SK-N-SH (cell line): ENCODE measurements at regions not wholly inside any gene's neighbourhood (a gene's known extent, or its start where the extent isn't known, plus 50 kb on each side); places are given as distances from the start of the nearest gene placed in this dataset.

Source experiments
- CTCF ChIA-PET: fragments of 300-600, 350-600 bp; formaldehyde crosslinking; extraction: SDS; loops from one replicate; lab custom pipeline; 2021; lab: Yijun Ruan, JAX
- POLR2A ChIA-PET: fragments of 350-600 bp; sonication (Branson Sonifier 250); formaldehyde crosslinking; extraction: SDS; loops from one replicate; lab custom pipeline; 2020; ENCODE audit warnings: antibody characterized with exemption, inconsistent platforms; lab: Yijun Ruan, JAX
- DNase-seq: peaks from one replicate; pipeline ENCODE4 v3.0.0; 2012
- H2AFZ ChIP-seq: fragments of 200-600 bp; sonication (generic); 2 replicates; pipeline ENCODE4 v1.8.1; 2016; ENCODE audit warnings: antibody characterized with exemption, mild to moderate bottlenecking, low read depth
- H3F3A ChIP-seq: fragments of 200-600 bp; sonication (generic); replicated peaks from 2 replicates; pipeline ENCODE3; 2016; ENCODE audit warnings: antibody characterized with exemption, mild to moderate bottlenecking; ENCODE audit not compliant: insufficient read depth
- H3K27ac ChIP-seq, 2 experiments: fragments of 200-500 bp in 1 of 2; fragments of 200-600 bp in 1 of 2; sonication (Bioruptor generic) in 1 of 2; sonication (generic), shearing (Covaris generic) in 1 of 2; 2 replicates each; pipeline versions ENCODE4 v1.5.1 to v1.6.1; 2014 to 2016; ENCODE audit warnings: low read depth in 2 of 2, inconsistent platforms in 1 of 2, low read length in 1 of 2, mild to moderate bottlenecking in 1 of 2, mixed read lengths in 1 of 2
- H3K27me3 ChIP-seq: fragments of 200-600 bp; sonication (generic), shearing (Covaris generic); 2 replicates; pipeline ENCODE4 v1.6.1; 2016; ENCODE audit warnings: mixed run types; ENCODE audit not compliant: insufficient read depth
- H3K36me3 ChIP-seq, 2 experiments: fragments of 200-500 bp in 1 of 2; fragments of 200-600 bp in 1 of 2; sonication (Bioruptor generic) in 1 of 2; sonication (generic) in 1 of 2; replicated peaks in 1 of 2; 2 replicates each; pipeline versions ENCODE3 to v1.5.1; 2014 to 2016; ENCODE audit warnings: low read length in 1 of 2, mild to moderate bottlenecking in 1 of 2; ENCODE audit not compliant: insufficient read depth in 2 of 2, control insufficient read depth in 1 of 2
- H3K4me1 ChIP-seq, 2 experiments: fragments of 200-500 bp in 1 of 2; fragments of 200-600 bp in 1 of 2; sonication (Bioruptor generic) in 1 of 2; sonication (generic), shearing (Covaris generic) in 1 of 2; 2 replicates each; pipeline versions ENCODE4 v1.5.1 to v1.6.1; 2014 to 2016; ENCODE audit warnings: low read depth in 1 of 2, low read length in 1 of 2, mixed run types in 1 of 2; ENCODE audit not compliant: insufficient read depth in 2 of 2, control insufficient read depth in 1 of 2
- H3K4me2 ChIP-seq: fragments of 200-600 bp; sonication (generic), shearing (Covaris generic); 2 replicates; pipeline ENCODE4 v1.6.1; 2017; ENCODE audit warnings: mixed run types
- H3K4me3 ChIP-seq, 2 experiments: fragments of 200-500 bp in 1 of 2; fragments of 200-600 bp in 1 of 2; sonication (Bioruptor generic) in 1 of 2; sonication (generic), shearing (Covaris generic) in 1 of 2; 2 replicates each; pipeline versions ENCODE4 v1.5.1 to v1.8.1; 2014 to 2016; ENCODE audit warnings: low read depth in 2 of 2, inconsistent platforms in 1 of 2, low read length in 1 of 2, mild to moderate bottlenecking in 1 of 2, mixed read lengths in 1 of 2, moderate library complexity in 1 of 2
- H3K79me2 ChIP-seq: fragments of 200-600 bp; sonication (generic); 2 replicates; pipeline ENCODE4 v1.8.1; 2017; ENCODE audit warnings: mild to moderate bottlenecking; ENCODE audit not compliant: insufficient read depth
- H3K9ac ChIP-seq: fragments of 200-600 bp; sonication (generic); 2 replicates; pipeline ENCODE4 v1.6.1; 2017; ENCODE audit warnings: mixed run types
- H3K9me2 ChIP-seq: fragments of 200-600 bp; sonication (generic); 2 replicates; pipeline ENCODE4 v1.6.1; 2017; ENCODE audit warnings: mixed run types
- H3K9me3 ChIP-seq: fragments of 200-600 bp; sonication (generic); 2 replicates; pipeline ENCODE4 v1.6.1; 2017; ENCODE audit warnings: mixed run types, mild to moderate bottlenecking, moderate library complexity
- H4K20me1 ChIP-seq: fragments of 200-600 bp; sonication (generic); 2 replicates; pipeline ENCODE4 v1.6.1; 2017; ENCODE audit warnings: mild to moderate bottlenecking, mixed run types; ENCODE audit not compliant: insufficient read depth
- CHD2 ChIP-seq: fragments of 150-350 bp; IDR thresholded peaks from 2 replicates; pipeline ENCODE4 v1.6.1; 2018; ENCODE audit warnings: low read length; ENCODE audit not compliant: partially characterized antibody
- EP300 ChIP-seq, 2 experiments: IDR thresholded peaks; 2 replicates each; pipeline versions ENCODE4 v1.4.0 to v1.6.1; 2012; ENCODE audit warnings: borderline replicate concordance in 1 of 2, low read depth in 1 of 2, low read length in 1 of 2
- EZH2phosphoT487 ChIP-seq: fragments of 200-600 bp; sonication (generic); IDR thresholded peaks from 2 replicates; pipeline ENCODE4 v1.6.1; 2017; ENCODE audit warnings: low read depth, mixed run types, mild to moderate bottlenecking, antibody characterized with exemption, moderate library complexity, borderline replicate concordance
- FOSL2 ChIP-seq: IDR thresholded peaks from 2 replicates; pipeline ENCODE4 v1.4.0; 2012; ENCODE audit warnings: low read depth, mild to moderate bottlenecking, moderate library complexity, borderline replicate concordance
- FOXJ3 ChIP-seq: sonication (generic); formaldehyde crosslinking; IDR thresholded peaks from 2 replicates; pipeline ENCODE4 v1.5.1; 2020; ENCODE audit warnings: mild to moderate bottlenecking, missing genetic modification reagents
- JUND ChIP-seq: IDR thresholded peaks from 2 replicates; pipeline ENCODE4 v1.4.0; 2012
- MXI1 ChIP-seq: IDR thresholded peaks from 2 replicates; pipeline ENCODE4 v1.6.1; 2012; ENCODE audit warnings: mild to moderate bottlenecking, low read depth, low read length, improper control_type of control experiment
- NRF1 ChIP-seq: IDR thresholded peaks from 2 replicates; pipeline ENCODE4 v1.6.1; 2012; ENCODE audit warnings: low read depth, mild to moderate bottlenecking, low read length
- POLR2AphosphoS5 ChIP-seq: IDR thresholded peaks from 2 replicates; pipeline ENCODE4 v1.6.1; 2012; ENCODE audit warnings: low read depth, low read length
- RAD21 ChIP-seq: IDR thresholded peaks from 2 replicates; pipeline ENCODE4 v1.6.1; 2012; ENCODE audit warnings: mild to moderate bottlenecking, low read length
- RCOR1 ChIP-seq: fragments of 150-350 bp; IDR thresholded peaks from 2 replicates; pipeline ENCODE4 v1.6.1; 2017; ENCODE audit warnings: antibody characterized with exemption, low read length
- RFX5 ChIP-seq: IDR thresholded peaks from 2 replicates; pipeline ENCODE4 v1.6.1; 2012; ENCODE audit warnings: mild to moderate bottlenecking, improper control_type of control experiment, low read length
- RXRA ChIP-seq: IDR thresholded peaks from 2 replicates; pipeline ENCODE4 v1.4.0; 2012; ENCODE audit warnings: low read depth, mild to moderate bottlenecking, borderline replicate concordance
- SIN3A ChIP-seq: IDR thresholded peaks from 2 replicates; pipeline ENCODE4 v1.6.1; 2012; ENCODE audit warnings: low read depth, mild to moderate bottlenecking, low read length, moderate library complexity, borderline replicate concordance
- YY1 ChIP-seq: IDR thresholded peaks from 2 replicates; pipeline ENCODE4 v1.4.0; 2012; ENCODE audit warnings: low read depth, mild to moderate bottlenecking
- WGBS: methylation state at CpG from one replicate; pipeline ENCODE4 v1.1.6; 2017; ENCODE audit warnings: low lambda C conversion rate; 5-methylcytosine and 5-hydroxymethylcytosine counted together
- TF ChIP-seq, protein P1 (sequence below): fragments of 150-350 bp; IDR thresholded peaks from 2 replicates; pipeline ENCODE4 v1.6.1; 2016; ENCODE audit warnings: mild to moderate bottlenecking, low read depth, low read length
- TF ChIP-seq, protein P2 (sequence below): IDR thresholded peaks from 2 replicates; pipeline ENCODE4 v1.4.0; 2012; ENCODE audit warnings: low read depth, borderline replicate concordance
- TF ChIP-seq, protein P3 (sequence below): fragments of 200-600 bp; sonication (generic); IDR thresholded peaks from 2 replicates; pipeline ENCODE4 v1.6.1; 2017; ENCODE audit warnings: antibody characterized with exemption, mild to moderate bottlenecking, moderate library complexity

DNA sequence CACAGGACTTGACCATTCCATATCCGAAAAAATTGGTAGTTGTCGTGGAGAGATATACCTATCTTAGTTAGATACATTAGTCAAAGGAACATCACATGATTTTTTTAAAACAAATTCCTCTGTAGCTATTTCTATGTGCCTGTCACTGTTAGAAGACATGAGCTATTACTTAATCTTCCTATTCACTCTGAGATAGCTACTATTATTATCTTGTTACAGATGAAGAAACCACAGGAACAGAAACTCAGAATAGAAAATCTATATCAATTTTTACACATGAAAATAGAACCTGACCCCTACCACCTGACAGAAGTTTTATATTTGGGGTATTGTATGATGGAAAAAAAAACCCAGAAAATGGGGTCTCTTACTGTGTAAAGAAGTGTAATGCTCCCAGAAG, 68.9 kb upstream of the TDRD3 start (continued):
- TF ChIP-seq MXI1 = no peak
- TF ChIP-seq JUND = no peak
- no peak for TF ChIP-seq RXRA
- TF ChIP-seq RCOR1 = no peak
- TF ChIP-seq, protein P1, sequence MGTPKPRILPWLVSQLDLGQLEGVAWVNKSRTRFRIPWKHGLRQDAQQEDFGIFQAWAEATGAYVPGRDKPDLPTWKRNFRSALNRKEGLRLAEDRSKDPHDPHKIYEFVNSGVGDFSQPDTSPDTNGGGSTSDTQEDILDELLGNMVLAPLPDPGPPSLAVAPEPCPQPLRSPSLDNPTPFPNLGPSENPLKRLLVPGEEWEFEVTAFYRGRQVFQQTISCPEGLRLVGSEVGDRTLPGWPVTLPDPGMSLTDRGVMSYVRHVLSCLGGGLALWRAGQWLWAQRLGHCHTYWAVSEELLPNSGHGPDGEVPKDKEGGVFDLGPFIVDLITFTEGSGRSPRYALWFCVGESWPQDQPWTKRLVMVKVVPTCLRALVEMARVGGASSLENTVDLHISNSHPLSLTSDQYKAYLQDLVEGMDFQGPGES = no peak

DNA sequence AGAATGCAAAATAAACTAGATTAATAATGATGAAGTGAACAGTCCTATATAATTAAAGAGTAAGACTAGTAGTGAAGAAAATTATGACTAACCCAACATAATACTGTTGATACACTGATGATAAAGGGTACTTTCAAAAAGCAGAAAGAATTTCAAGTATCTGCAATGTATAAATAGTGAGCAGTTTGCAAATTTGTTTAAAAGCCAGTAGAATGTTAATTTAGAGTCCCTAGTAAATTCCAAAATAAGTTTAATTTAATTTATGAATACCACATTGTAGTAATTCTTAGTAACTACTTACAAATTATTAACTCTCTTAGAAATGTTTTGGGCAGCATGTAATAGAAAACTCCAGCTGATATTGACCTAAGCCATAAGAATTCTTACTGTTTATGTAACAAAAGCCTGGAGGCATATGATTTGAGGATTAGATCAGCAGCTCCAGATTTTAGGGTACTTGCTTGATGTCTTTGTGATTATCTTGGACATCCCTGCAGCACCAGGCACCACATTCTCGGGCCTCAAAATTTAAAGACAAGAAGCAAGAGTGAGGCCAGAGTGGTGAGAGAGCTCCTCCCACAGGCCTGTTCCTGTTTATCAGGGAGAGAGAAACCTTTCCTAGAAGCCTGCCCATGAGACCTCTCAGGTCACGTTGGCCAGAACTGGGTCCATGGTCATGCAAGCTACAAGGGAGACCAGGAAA, 67.6 kb upstream of the TDRD3 start:
- peak; percentile 41 for DNase-seq
- WGBS = 21% methylated on average over 2 of the region's 2 CpGs
- no peak overlapping the region for H2AFZ ChIP-seq

DNA sequence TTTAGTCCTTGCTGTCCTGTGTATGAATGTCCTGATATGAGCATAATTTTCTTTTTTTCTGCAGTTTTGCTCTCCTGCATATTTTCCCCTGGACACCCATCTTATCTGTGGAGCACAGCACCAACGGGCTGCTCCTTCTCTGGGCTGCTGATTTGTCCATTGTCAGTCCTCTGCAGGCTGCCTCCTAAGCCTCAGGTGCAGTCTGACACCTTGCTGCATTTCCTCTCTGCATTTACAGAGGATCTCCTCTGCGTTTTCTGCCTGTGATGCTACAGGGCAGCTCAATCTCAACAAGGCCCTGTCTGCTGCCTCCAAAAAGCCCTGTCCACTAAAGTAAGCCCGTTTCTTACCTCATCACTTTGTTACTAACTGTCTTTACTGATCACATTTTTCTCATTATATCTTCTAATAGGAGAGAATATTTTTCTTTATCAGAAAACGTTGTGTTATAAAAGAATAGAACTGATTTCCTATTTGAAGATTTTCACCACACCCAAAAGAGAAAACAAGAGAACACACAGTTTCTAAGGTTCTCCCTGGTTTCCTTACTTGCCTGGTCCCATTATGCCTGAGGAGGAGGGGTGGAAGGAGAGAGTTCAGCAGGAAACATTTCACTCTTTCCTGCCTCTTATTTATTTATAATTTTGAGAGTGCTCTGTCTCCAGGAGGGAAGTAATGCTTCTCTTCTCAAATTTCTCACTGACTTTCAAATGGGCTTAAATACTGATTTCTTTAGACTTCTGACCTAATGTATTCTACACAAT, 65.6 kb upstream of the TDRD3 start:
- POLR2A ChIA-PET = no interaction called here
- WGBS = 53% methylated on average over 4 of the region's 4 CpGs
- CTCF ChIA-PET = interaction anchor here (0.8 to 2.2 kb wide), 2 partner anchors 39 to 425 kb away, joined by 3 to 6 read pairs; no protein-coding TSS in a partner anchor
- no peak overlapping the region for H2AFZ ChIP-seq
- H4K20me1 ChIP-seq = no peaks in the 10 kb centered on the region
- H3K36me3 ChIP-seq = no peaks in the 10 kb centered on the region
- no peaks in the 10 kb centered on the region for H3K9me2 ChIP-seq
- DNase-seq = no peak
- no peaks in the 10 kb centered on the region for H3K9me3 ChIP-seq
- no peaks in the 10 kb centered on the region for H3K27me3 ChIP-seq
- H3F3A ChIP-seq = no peaks in the 10 kb centered on the region
- H3K27ac ChIP-seq = no peak overlapping the region
- no peak overlapping the region for H3K4me3 ChIP-seq
- H3K4me2 ChIP-seq = no peak overlapping the region
- H3K9ac ChIP-seq = no peak overlapping the region
- H3K79me2 ChIP-seq = no peaks in the 10 kb centered on the region
- peaks cover 0 to 11% of the 10 kb centered on the region in 2 experiments; a peak in 2 of 4 replicates for H3K4me1 ChIP-seq
- TF ChIP-seq EP300 (IDR thresholded peaks at IDR 0.05; ENCODE audit: borderline replicate concordance in 1 of 2, low read depth in 1 of 2, low read length in 1 of 2) (no peak), CHD2 (no peak), SIN3A (no peak), FOXJ3 (no peak), RFX5 (no peak), EZH2phosphoT487 (no peak), POLR2AphosphoS5 (no peak), NRF1 (no peak), FOSL2 (no peak), YY1 (no peak), JUND (no peak)
- TF ChIP-seq, protein P2, sequence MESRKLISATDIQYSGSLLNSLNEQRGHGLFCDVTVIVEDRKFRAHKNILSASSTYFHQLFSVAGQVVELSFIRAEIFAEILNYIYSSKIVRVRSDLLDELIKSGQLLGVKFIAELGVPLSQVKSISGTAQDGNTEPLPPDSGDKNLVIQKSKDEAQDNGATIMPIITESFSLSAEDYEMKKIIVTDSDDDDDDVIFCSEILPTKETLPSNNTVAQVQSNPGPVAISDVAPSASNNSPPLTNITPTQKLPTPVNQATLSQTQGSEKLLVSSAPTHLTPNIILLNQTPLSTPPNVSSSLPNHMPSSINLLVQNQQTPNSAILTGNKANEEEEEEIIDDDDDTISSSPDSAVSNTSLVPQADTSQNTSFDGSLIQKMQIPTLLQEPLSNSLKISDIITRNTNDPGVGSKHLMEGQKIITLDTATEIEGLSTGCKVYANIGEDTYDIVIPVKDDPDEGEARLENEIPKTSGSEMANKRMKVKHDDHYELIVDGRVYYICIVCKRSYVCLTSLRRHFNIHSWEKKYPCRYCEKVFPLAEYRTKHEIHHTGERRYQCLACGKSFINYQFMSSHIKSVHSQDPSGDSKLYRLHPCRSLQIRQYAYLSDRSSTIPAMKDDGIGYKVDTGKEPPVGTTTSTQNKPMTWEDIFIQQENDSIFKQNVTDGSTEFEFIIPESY = no peak

More for the DNA sequence above, 67.6 kb upstream of the TDRD3 start:
- no peaks in the 10 kb centered on the region for H3K36me3 ChIP-seq
- peaks cover 0 to 7% of the 10 kb centered on the region in 2 experiments; a peak in 2 of 4 replicates for H3K4me1 ChIP-seq
- TF ChIP-seq, protein P3, sequence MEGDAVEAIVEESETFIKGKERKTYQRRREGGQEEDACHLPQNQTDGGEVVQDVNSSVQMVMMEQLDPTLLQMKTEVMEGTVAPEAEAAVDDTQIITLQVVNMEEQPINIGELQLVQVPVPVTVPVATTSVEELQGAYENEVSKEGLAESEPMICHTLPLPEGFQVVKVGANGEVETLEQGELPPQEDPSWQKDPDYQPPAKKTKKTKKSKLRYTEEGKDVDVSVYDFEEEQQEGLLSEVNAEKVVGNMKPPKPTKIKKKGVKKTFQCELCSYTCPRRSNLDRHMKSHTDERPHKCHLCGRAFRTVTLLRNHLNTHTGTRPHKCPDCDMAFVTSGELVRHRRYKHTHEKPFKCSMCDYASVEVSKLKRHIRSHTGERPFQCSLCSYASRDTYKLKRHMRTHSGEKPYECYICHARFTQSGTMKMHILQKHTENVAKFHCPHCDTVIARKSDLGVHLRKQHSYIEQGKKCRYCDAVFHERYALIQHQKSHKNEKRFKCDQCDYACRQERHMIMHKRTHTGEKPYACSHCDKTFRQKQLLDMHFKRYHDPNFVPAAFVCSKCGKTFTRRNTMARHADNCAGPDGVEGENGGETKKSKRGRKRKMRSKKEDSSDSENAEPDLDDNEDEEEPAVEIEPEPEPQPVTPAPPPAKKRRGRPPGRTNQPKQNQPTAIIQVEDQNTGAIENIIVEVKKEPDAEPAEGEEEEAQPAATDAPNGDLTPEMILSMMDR = peak; percentile 56
- peak; percentile 76 for TF ChIP-seq RAD21
- no peak for TF ChIP-seq CHD2
- no peak overlapping the region; a peak in 1 of 4 replicates for H3K4me3 ChIP-seq
- CTCF ChIA-PET = interaction anchor here (0.6 to 2.2 kb wide), 13 partner anchors 9 to 650 kb away, joined by 3 to 8 read pairs (median 4); no protein-coding TSS in a partner anchor
- H3K4me2 ChIP-seq = no peak overlapping the region
- H3K9ac ChIP-seq = no peak overlapping the region
- no peaks in the 10 kb centered on the region for H3K27me3 ChIP-seq
- H4K20me1 ChIP-seq = no peaks in the 10 kb centered on the region
- no peaks in the 10 kb centered on the region for H3K9me2 ChIP-seq
- POLR2A ChIA-PET = no interaction called here
- no peaks in the 10 kb centered on the region for H3K79me2 ChIP-seq
- H3K9me3 ChIP-seq = no peaks in the 10 kb centered on the region
- no peak overlapping the region for H3K27ac ChIP-seq
- no peaks in the 10 kb centered on the region for H3F3A ChIP-seq
